ENCODE measurements at regions not wholly inside any gene's neighbourhood (a gene's known extent, or its start where the extent isn't known, plus 50 kb on each side); places are given as distances from the start of the nearest gene placed in this dataset.

DNA sequence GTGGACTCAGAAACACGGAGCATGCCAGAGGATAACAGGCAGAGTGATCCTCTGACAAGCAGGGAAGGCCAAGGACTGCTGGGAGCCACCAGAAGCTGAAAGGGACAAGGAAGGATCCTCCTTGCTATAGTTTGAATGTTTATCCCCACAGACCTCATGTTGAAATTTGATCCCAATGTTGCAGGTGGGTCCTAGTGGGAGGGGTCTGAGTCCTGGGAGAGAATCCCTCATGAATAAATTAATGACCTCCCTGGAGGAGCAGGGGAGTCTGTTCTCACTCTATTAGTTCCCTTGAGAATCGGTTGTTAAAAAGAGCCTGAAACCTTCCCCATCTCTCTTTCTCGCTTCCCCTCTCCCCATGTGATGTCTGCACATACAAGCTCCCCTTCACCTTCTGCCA, 124.4 kb downstream of the FBXO15 start:
- DNase-seq = no peak

DNA sequence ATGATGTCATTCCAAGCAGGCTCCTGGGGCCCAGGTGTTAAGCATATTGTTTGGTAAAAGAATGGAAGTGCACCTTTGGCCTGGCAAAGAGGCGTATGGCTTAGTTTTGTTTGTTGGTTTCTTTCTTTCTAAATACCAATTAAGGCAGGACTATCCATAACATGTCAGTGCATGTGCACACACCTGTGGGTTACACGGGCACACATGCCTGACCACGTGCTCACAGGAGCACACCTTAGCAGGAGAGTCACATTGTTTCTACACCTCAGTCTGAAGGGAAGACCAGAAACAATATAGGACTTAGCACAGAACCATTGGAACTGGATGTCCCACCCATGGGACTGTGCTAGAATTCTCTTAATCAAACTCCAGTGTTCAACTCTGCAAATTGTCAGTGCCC, 127.8 kb downstream of the FBXO15 start:
- no peak for DNase-seq

DNA sequence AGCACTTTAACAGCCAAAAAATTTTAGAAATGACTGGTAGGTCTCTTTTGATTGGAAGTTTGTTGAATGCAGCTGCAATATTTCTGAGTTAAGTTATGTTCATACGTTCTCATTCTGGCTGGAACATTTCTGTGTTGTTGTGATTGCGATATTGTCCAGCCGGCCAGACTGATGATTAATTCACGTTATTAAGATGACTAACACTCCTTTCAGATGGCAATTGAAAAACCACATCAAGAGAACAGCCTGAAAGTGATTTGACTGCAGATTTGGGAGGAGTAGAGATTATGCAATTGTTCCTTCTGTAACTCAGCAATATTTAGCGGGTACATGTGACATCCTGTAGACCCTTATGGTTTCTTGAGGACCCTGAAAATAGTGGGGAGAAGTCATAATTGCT, 133.7 kb downstream of the FBXO15 start:
- no peak for DNase-seq

DNA sequence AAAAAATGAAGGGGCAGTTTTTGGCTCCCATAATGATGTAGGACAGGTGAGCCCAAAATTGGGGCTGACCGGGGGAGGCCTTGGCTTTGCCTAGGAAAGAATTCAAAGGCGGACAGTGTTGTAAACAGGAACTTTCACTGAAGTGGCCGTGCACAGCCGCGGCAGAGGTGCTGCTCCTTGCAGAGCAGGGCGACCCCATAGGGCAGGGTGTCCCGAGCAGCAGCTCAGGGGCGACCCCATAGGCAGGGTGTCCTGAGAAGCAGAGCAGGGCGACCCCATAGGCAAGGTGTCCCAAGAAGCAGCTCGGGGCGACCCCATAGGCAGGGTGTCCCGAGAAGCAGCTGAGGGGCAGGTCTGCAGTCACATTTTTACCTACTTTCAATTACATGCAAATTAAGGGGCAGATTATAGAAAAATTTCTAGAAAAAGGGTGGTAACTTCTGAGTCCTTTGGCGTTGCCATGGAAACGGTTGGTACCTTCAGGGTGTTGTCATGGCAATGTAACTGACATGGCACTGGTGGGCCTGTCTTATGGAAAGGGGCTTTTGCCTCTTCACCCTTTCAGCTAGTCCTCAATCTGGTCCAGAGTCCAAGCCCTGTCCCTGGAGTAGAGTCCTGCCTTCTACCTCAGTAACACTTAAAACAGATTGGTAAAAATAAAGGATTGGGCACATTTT, 134.5 kb downstream of the FBXO15 start:
- no peak for DNase-seq

DNA sequence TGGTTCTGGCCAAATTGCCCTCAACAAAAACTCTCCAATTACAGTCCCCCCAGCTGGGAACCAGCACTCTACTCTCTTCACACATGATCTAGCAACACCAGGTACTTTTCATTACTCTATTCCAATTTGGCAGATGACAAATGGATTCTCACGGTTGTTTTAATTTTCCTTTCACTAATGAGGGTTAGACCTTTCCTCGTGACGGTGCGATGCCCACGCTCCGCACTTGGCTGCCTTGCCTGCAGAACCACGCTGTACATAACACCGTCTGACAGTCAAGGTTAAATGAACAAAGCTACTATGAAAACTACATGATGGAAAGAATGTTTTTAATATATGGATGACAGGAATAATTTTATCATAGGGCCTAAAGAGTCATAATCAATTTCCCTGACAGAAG, 141.5 kb downstream of the FBXO15 start:
- no peak for DNase-seq

DNA sequence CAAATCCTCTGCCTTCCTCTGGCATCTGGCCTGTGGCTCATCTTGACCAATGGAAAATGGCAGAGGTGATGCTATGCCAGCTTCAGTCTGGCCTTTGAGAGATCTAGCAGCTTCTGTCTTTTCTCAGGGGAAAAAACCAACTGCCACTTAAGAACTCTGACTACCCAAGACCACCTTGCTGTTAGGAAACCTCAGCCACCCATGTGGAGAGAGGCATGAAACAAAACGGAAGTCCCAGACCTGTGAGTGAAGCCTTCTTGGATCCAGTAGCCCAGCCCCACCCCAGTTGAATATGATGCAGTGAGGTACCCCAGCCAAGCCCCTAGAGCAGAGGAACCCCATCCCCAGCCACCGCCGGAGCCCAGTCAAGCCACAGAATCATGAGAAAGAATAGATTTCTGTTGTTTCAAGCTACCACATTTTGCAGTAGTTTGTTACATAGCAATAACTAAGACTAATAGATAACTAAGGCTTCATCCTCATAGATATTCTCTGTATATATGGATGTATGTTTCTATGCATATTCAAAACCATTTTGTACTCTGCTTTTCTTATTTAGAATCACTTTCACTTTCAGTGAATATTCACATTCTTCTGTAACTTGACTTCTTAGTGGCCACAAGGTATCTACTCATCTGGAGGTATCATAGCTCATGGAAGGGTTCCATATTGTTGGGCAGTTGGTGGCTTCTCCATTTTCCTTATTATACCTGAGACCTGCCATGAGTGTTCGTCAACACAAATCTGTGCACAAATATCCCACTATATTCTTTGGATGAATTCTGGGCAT, 142.1 kb downstream of the FBXO15 start:
- DNase-seq = no peak

DNA sequence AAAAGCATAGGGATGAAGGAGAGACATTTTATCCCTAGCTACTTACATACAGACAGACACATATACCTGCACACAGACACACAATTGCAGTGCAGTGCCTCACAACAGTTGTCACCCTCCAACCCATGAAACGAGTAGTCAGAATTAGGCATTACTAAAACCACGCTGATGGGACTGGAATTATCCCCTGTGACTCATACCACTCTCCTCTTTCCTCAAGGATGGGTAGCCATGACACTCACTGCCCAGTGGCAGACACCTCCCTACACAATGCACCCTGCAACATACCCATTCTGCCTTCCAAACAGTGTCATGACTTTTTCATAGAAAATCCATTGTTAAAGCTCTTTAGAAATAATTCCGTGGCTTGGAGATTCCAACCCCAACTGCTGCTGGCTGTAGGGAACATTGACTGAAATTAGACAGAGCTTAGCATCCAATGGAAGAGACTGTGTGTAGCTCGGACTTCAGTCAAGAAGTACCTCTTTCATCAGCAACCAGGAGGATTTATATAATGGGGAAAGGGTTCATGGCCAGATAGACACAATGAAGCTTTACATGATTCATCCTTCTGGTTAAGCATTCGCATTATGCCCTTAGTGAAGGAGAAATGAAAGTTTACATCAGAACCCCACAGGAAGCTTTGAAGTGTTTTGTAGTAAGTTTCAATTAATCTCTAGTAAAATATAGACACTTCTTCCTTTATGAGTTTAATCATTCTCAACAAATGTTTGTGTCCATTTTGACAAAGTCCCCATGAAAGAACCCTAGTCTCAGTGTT, 155.2 kb downstream of the FBXO15 start:
- no peak for DNase-seq

DNA sequence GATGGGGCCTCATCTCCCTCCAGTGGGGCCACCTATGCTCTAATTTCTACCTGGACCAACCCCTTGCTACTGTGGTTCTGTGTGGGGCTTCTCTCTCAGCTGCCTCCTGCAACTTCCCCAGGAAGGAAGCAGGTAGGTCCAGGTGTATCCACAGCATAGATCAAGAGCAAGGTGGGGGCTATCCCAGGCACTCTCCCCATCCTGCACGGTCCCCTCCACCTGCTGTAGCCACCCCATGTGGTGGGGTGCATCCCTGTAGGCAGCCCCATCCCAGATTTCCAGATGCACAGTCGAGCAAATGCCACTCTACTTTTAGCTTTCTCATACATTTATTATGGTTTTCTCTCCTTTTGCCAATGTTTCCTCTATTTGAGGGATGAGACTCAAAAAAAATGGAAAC, 156.1 kb downstream of the FBXO15 start:
- no peak for DNase-seq

DNA sequence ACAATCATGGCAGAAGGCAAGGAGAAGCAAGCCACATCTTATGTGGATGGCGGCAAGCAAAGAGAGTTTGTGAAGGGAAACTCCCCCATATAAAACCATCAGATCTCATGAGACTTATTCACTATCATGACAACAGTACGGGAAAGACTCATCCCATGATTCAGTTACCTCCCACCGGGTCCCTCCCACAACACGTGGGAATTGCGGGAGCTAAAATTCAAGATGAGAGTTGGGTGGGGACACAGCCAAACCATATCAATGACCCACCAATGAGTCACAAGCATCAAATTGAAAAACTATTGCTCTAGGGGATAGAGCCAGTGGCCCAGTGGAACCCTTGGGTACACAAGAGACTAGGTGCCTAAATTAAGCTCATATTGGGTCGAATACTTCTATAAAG, 157.4 kb downstream of the FBXO15 start:
- no peak for DNase-seq

DNA sequence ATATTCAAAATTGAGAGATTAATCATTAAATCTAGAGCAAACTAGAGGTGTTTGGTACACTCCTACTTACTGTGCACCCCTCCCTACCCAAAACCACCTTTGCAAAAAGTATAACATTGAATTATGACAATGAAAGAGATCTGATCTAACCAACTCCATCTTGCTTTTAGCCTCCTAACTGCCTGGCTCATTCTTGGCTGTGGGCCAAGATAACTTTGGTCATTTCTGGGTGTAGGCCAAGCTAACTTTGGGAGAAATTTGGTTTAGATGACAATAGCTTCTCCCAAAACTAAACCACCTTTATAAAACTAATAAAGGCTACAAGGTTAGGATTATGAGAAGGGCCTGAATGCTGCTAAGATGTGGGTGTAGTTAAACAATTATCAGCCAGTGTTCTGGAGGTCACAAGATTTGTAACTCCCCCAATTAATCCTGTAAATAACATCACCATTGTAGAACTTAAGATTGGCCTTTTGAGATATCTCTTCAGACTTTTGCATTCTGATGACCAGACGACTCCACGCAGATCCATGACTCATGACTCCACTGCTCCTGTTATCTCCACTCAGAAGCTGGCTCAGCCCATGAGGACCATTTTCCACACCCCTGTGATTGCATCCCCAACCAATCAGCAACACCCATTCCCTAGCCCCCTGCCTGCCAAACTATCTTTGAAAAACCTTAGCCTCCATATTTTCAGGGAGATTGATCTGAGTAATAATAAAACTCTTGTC, 160.2 kb downstream of the FBXO15 start:
- DNase-seq = no peak

DNA sequence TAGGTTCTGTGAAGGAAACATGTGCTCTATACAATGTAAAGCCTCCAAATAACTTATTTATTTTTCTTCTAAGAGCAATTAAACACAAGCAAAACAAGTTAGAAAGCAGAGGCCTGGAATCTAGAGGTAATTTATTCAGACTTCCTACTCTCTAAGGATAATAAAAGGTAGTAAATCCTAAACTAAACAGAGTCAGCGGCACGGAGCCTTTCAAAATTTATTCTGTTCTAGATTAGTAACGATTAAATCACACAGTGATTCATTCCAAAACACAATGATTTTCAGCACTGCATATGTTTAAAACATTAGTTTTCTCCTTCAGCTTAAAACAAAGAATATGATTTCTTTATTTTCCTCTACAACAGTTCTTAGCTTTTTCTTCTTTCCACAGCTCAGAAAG, 160.9 kb downstream of the FBXO15 start:
- no peak for DNase-seq

DNA sequence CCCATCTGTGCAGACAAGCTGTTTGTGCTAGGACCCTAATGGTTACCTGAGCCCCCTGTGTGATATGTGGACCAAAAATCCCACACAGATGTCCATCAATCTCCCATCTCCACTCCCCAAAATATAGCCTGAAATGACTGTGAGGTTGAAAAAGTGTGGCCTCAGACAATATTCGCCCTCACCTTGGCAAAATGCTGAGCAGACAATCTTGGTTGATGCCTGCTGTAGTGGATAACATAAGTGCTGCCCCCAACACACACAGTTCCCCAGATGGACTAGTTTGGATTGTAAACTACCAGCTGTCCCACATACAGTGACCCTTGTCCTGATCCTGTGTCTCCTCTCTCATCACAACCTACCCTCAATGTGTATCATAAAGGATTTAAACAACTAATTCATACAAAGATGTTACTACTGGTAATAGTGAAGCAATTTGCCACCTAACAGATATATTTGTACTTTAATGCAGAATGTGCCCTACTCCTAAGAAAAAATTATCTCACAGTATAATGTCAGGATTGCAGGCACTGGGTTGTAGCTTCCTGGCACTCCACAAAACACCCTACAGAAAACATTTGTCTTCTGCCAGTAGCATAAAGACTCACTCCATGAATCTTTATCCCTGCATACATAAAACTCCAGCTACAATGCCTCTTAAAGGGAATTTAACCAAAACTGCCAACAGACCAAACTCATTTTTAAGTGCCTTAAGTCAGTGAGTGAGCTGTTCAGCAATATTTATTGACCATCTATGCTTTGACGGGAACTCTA, 161.6 kb downstream of the FBXO15 start:
- DNase-seq = no peak

DNA sequence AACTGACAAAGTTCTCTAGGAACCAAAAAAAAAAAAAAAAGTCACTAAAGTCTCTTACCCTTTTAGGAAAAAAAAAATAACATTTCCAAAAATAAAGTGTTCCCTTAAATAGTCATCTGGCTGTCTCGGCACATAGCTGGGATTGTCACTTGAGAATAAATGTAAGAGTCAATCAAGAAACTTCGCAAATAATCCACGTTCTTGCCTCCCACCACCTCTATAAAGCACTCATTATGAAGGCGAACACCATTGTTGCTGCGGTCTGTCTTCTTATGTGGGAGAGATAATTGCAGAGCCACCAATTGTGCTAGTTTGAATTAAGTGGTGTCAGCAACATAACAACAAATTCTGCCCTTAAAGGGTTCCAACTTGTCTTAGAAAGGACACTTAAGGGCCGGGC, 163.7 kb downstream of the FBXO15 start:
- no peak for DNase-seq

DNA sequence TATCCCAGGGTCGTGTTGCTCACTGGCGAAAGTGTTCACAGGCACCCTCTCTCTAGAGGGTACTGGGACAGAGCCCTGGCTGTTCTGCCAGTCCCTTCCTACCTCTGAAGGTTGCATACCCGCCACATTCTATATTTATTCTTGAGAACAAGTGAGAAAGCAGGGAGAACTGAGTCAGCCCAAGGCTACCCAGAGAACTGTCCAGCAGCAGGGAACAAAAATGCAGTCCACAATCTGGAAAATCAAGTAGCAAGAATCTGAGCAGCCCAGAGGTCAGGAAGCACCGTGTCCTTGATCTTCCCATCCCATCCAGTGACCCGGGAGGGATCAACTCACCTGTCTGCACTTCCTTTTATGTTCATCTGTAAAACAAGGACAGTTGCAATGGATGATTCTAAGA, 164.1 kb downstream of the FBXO15 start:
- DNase-seq = no peak

DNA sequence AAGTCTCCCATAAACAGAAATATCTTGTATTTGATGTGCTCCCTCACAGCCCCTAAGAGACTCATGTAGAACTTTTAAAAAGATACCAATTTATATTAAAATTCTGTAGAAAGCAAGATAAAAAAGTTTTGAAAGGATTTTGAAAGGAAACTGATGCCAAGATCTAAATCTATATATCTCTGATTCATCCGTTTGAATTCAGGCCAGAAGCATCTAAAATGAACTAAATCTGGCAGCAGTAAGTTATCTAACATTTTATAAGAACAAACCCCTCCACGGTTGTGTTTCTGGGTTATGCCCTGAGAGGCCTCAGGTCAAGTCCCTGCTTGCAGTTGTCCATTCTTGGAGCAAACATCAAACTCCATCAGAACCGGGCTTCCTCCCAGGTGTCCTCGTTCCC, 165.8 kb downstream of the FBXO15 start:
- no peak for DNase-seq

DNA sequence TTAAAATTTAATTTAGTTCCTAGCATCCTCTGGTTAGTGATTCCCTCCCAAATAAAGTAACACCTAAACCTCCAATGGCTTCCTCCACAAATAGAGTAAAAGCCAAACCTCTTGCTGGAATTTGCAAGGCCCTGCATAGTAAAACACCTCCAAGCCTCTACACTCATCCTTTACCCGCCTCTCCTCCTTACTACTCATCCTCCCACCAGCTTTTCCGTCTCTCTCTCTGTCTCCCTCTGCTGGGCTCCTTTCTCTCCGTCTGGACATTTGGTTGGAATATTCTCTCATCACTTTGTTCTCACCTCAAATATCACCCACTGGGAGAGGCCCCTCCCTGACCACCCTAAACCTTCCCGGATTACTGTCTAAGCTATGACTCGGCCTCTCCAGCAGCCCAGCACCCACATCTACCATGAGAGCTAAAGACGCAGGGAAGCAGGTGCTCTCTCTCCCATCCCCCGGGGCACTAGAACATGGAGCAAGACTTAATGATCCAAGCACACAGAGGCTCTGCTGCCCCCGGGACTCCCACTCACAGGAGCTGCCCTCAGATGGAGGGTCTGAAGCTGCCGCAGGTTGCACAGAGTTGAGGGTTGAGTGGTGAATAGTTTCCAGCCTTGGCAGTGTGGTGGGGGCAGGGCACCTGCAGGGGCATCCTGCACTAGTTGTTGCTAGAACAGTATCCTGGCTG, 167.2 kb downstream of the FBXO15 start:
- DNase-seq = no peak

DNA sequence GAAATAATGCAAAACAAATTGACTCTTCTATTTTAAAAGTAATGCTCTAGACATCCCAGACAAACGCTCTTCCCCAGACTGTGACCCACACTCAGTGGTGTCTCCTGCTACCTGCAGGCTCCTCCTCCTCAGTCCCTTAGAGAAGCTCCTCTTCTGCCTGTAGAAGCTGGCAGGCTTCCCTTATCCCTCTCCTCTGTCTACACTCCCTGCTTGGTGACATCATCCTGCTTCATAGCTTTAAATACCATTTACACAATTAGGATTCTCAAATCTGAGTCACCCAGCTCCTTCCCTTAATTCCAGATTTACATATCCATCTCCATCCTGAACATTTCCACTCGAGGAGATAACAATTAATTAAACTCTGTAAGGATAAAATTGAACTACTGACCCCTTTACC, 167.9 kb downstream of the FBXO15 start:
- DNase-seq = no peak

DNA sequence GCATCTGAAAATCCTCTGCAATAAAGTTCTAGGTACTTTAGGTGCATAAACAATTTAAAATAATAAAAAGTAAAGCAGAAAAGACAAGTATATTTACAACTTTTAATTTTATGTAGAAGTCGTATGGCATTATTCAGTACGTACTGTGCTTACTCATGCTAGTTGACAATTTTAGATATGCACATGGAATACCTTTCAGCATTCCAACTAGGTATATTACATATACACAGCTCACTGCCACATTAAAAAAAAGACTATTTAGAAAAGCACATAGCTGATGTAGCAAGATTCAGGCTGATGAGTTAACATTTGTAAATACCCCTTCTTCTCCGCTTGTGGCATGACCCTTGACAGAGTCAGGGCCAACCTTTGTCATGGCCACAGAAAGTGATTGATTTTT, 171.2 kb downstream of the FBXO15 start:
- DNase-seq = no peak

DNA sequence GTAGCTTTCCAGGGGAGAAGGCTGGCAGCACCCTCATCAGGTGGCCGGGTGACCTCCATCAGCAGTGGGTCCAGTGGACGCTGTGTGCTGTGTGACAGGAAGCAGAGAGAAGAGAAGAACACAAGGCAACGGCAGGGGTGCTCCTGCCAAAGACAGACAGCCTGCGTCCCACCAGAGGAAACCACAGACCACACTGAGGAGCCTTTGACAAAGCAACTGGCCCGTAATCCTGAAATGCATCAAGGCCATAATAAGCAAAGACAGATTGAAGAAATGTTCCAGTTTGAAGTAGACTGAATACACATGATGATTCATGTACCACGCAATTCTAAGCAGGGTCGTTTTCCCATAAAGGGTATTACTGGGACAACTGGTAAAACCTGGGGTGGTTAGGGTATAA, 172.4 kb downstream of the FBXO15 start:
- no peak for DNase-seq

DNA sequence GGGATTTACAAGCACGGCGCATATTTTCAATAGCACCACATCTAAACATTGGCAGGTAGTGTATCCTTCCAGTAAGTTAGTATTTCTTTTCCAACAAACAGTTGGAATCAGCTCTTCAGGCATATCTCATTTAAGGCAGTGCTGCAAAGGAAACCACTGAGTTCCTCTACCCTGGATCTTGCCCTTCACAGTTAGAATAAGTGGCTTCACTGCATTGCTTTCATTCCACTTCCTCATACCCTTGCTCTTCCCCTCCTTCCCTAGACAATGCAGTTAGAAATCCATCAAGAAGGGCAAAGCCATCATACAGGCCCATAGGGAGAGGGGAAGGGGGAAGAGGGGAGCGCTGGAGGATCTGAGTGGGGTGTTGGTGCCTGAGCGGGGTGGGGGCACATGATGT, 173.7 kb downstream of the FBXO15 start:
- no peak for DNase-seq

DNA sequence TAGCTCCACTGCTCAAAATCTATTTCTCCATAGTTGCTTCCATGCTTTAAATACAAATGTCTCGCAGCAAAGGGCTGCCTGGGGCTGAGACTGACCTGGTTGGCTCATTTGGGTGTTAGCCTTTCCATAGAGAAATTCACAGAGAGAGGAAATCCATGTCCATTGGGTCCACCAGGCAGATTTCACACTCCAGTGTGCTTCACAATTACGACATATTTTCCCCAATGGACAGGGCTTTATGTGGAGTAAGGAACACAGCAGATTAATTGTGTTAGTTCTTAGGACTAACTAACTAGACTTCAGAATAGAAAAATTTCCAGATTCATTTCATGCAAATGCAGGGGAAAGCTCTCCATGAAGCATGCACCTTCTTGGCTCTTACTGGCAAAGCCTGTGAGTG, 180.7 kb downstream of the FBXO15 start:
- no peak for DNase-seq

Measured in right kidney (tissue), 1 donor.